ENCODE measurements at regions not wholly inside any gene's neighbourhood (a gene's known extent, or its start where the extent isn't known, plus 50 kb on each side); places are given as distances from the start of the nearest gene placed in this dataset.

- no peak for TF ChIP-seq ZBTB7A (IDR thresholded peaks at IDR 0.05; ENCODE audit: low read depth)
- TF ChIP-seq EGR1 (IDR thresholded peaks at IDR 0.05): no peak
- TF ChIP-seq TAF1 (IDR thresholded peaks at IDR 0.05; ENCODE audit: low read depth): no peak
- no peak for TF ChIP-seq RAD21 (IDR thresholded peaks at IDR 0.05; ENCODE audit: low read depth)
- TF ChIP-seq CEBPB (IDR thresholded peaks at IDR 0.05): no peak
- TF ChIP-seq, protein P1, sequence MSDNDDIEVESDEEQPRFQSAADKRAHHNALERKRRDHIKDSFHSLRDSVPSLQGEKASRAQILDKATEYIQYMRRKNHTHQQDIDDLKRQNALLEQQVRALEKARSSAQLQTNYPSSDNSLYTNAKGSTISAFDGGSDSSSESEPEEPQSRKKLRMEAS (IDR thresholded peaks at IDR 0.05): no peak
These were observed 334.4 kb downstream of the GADD45G start for GRCh38 chr9:89939181-89939580.

GRCh38 chr9:89939626-89940292, 334.9 kb downstream of the GADD45G start:
- TF ChIP-seq CEBPB (IDR thresholded peaks at IDR 0.05) (no peak), NFIC (IDR thresholded peaks at IDR 0.05) (no peak), TCF12 (IDR thresholded peaks at IDR 0.05; ENCODE audit: low read depth) (no peak), EGR1 (IDR thresholded peaks at IDR 0.05) (no peak), ZBTB7A (IDR thresholded peaks at IDR 0.05; ENCODE audit: low read depth) (no peak), CREB1 (IDR thresholded peaks at IDR 0.05; ENCODE audit: low read depth) (no peak), EP300 (IDR thresholded peaks at IDR 0.05; ENCODE audit: borderline replicate concordance) (no peak), FOXM1 (IDR thresholded peaks at IDR 0.05; ENCODE audit: borderline replicate concordance, low read depth) (no peak), TAF1 (IDR thresholded peaks at IDR 0.05; ENCODE audit: low read depth) (no peak), YY1 (IDR thresholded peaks at IDR 0.05; ENCODE audit: low read depth) (no peak), TEAD4 (IDR thresholded peaks at IDR 0.05) (no peak), RAD21 (IDR thresholded peaks at IDR 0.05; ENCODE audit: low read depth) (no peak)
- TF ChIP-seq, protein P2, sequence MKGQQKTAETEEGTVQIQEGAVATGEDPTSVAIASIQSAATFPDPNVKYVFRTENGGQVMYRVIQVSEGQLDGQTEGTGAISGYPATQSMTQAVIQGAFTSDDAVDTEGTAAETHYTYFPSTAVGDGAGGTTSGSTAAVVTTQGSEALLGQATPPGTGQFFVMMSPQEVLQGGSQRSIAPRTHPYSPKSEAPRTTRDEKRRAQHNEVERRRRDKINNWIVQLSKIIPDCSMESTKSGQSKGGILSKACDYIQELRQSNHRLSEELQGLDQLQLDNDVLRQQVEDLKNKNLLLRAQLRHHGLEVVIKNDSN (IDR thresholded peaks at IDR 0.05): no peak
- TF ChIP-seq, protein P1 (IDR thresholded peaks at IDR 0.05): no peak
- TF ChIP-seq, protein P3, sequence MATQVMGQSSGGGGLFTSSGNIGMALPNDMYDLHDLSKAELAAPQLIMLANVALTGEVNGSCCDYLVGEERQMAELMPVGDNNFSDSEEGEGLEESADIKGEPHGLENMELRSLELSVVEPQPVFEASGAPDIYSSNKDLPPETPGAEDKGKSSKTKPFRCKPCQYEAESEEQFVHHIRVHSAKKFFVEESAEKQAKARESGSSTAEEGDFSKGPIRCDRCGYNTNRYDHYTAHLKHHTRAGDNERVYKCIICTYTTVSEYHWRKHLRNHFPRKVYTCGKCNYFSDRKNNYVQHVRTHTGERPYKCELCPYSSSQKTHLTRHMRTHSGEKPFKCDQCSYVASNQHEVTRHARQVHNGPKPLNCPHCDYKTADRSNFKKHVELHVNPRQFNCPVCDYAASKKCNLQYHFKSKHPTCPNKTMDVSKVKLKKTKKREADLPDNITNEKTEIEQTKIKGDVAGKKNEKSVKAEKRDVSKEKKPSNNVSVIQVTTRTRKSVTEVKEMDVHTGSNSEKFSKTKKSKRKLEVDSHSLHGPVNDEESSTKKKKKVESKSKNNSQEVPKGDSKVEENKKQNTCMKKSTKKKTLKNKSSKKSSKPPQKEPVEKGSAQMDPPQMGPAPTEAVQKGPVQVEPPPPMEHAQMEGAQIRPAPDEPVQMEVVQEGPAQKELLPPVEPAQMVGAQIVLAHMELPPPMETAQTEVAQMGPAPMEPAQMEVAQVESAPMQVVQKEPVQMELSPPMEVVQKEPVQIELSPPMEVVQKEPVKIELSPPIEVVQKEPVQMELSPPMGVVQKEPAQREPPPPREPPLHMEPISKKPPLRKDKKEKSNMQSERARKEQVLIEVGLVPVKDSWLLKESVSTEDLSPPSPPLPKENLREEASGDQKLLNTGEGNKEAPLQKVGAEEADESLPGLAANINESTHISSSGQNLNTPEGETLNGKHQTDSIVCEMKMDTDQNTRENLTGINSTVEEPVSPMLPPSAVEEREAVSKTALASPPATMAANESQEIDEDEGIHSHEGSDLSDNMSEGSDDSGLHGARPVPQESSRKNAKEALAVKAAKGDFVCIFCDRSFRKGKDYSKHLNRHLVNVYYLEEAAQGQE (IDR thresholded peaks at IDR 0.05; ENCODE audit: low read depth): no peak

DNA sequence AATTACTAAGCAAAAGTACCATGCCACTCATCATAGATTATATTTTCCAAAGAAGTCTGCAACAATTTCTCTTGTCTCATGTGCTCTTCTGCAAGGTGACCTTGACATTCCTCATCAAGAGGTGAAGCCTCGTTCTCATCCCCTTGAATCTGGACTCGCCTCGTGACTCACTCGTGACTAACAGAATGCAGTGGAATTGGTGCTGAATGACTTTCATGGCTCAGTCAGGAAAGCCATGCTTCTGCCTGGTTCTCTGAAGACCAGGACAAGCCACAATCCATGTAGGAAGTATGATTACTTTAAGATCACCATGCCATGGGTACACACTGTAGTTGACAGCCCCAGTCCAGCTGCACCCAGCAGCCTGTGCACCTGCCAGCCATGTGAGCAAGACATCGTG, 335.8 kb downstream of the GADD45G start:
- TF ChIP-seq TEAD4 (IDR thresholded peaks at IDR 0.05) (no peak), RAD21 (IDR thresholded peaks at IDR 0.05; ENCODE audit: low read depth) (no peak), FOXM1 (IDR thresholded peaks at IDR 0.05; ENCODE audit: borderline replicate concordance, low read depth) (no peak), EP300 (IDR thresholded peaks at IDR 0.05; ENCODE audit: borderline replicate concordance) (no peak), TAF1 (IDR thresholded peaks at IDR 0.05; ENCODE audit: low read depth) (no peak), CREB1 (IDR thresholded peaks at IDR 0.05; ENCODE audit: low read depth) (no peak), TCF12 (IDR thresholded peaks at IDR 0.05; ENCODE audit: low read depth) (no peak)

DNA sequence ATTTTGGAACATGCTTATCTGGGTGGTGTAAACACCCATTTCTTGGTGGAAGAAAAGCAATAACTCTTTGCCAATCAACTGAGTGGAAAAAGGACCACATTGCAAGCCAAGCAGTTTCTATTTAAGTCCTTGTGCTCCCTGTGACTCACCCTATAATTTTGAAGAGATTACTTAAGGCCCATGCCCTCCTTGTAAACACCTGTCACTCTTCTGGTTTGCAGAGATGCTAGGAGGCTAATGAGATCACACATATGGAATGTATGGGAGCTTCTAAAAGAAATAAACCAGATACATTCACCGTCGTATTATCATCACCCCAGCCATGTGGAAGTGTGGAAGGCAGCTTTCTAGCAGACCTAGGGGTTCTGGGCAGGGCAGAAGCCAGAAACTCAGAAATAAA, 337.1 kb downstream of the GADD45G start:
- no peak for TF ChIP-seq RAD21 (IDR thresholded peaks at IDR 0.05; ENCODE audit: low read depth)
- no peak for TF ChIP-seq EP300 (IDR thresholded peaks at IDR 0.05; ENCODE audit: borderline replicate concordance)
- no peak for TF ChIP-seq CREB1 (IDR thresholded peaks at IDR 0.05; ENCODE audit: low read depth)
- TF ChIP-seq, protein P2 (IDR thresholded peaks at IDR 0.05): no peak
- TF ChIP-seq, protein P3 (IDR thresholded peaks at IDR 0.05; ENCODE audit: low read depth): no peak
- no peak for TF ChIP-seq EGR1 (IDR thresholded peaks at IDR 0.05)

- TF ChIP-seq, protein P2 (IDR thresholded peaks at IDR 0.05): no peak
- TF ChIP-seq TEAD4 (IDR thresholded peaks at IDR 0.05): no peak
- TF ChIP-seq CREB1 (IDR thresholded peaks at IDR 0.05; ENCODE audit: low read depth): no peak
- no peak for TF ChIP-seq CEBPB (IDR thresholded peaks at IDR 0.05)
- TF ChIP-seq EP300 (IDR thresholded peaks at IDR 0.05; ENCODE audit: borderline replicate concordance): no peak
- no peak for TF ChIP-seq YY1 (IDR thresholded peaks at IDR 0.05; ENCODE audit: low read depth)
- TF ChIP-seq, protein P3 (IDR thresholded peaks at IDR 0.05; ENCODE audit: low read depth): no peak
- no peak for TF ChIP-seq TAF1 (IDR thresholded peaks at IDR 0.05; ENCODE audit: low read depth)
- no peak for TF ChIP-seq TCF12 (IDR thresholded peaks at IDR 0.05; ENCODE audit: low read depth)
- TF ChIP-seq, protein P1 (IDR thresholded peaks at IDR 0.05): no peak
- no peak for TF ChIP-seq RAD21 (IDR thresholded peaks at IDR 0.05; ENCODE audit: low read depth)
- TF ChIP-seq EGR1 (IDR thresholded peaks at IDR 0.05): no peak
- TF ChIP-seq FOXM1 (IDR thresholded peaks at IDR 0.05; ENCODE audit: borderline replicate concordance, low read depth): no peak
These were observed 337.8 kb downstream of the GADD45G start for GRCh38 chr9:89942643-89943042.
